HG03565 (cell line): ENCODE measurements at regions not wholly inside any gene's neighbourhood (a gene's known extent, or its start where the extent isn't known, plus 50 kb on each side); places are given as distances from the start of the nearest gene placed in this dataset.

Source experiments
- ATAC-seq: cut with Tn5 transposase; IDR thresholded peaks from one replicate; pipeline ENCODE4 v1.9.1; 2021; ENCODE audit warnings: mild to moderate bottlenecking, moderate library complexity; ENCODE audit not compliant: unreplicated experiment

- no peak for ATAC-seq
Measured at GRCh38 chr6:163634211-163635171, 220.0 kb downstream of the QKI start.

GRCh38 chr6:163630991-163631390 lies 216.5 kb downstream of the QKI start:
- no peak for ATAC-seq

- ATAC-seq, result no peak
Measured at GRCh38 chr6:163630572-163630971, 216.1 kb downstream of the QKI start.

- no peak for ATAC-seq
Measured at GRCh38 chr6:163630096-163630495, 215.6 kb downstream of the QKI start.
